CD4-positive, alpha-beta T cell (primary cell): ENCODE measurements at regions not wholly inside any gene's neighbourhood (a gene's known extent, or its start where the extent isn't known, plus 50 kb on each side); places are given as distances from the start of the nearest gene placed in this dataset.

Source experiments
- ATAC-seq: fragments of 200-7000 bp; cut with Tn5 transposase; one replicate; pipeline ENCODE4 v1.10.0; 2022; ENCODE audit warnings: mild to moderate bottlenecking; ENCODE audit not compliant: poor library complexity
- CTCF ChIA-PET: fragments of 350-600 bp; sonication (Branson Sonifier 250); formaldehyde crosslinking; loops from one replicate; lab custom pipeline; 2021; ENCODE audit warnings: antibody characterized with exemption, inconsistent platforms; lab: Charles Lee
- POLR2A ChIA-PET: fragments of 350-600 bp; sonication (Branson Sonifier 250); formaldehyde crosslinking; loops from one replicate; lab custom pipeline; 2021; ENCODE audit warnings: antibody characterized with exemption, inconsistent platforms; lab: Charles Lee
- DNase-seq, 14 experiments: peaks; one replicate each; pipeline ENCODE4 v3.0.0-alpha.2; 2013 to 2020; ENCODE audit warnings: mixed read lengths in 2 of 14
- H3K27ac ChIP-seq, 2 donors: one replicate each; pipeline versions ENCODE4 v1.5.1 to v1.7.0; 2013; ENCODE audit warnings: low read length in 2 of 2, low read depth in 1 of 2, mild to moderate bottlenecking in 1 of 2
- H3K27me3 ChIP-seq, 2 experiments: 1 replicate in 1 of 2; 2 replicates in 1 of 2; pipeline versions ENCODE4 v1.6.1 to v1.7.0; 2013; ENCODE audit warnings: low read length in 2 of 2, control low read depth in 1 of 2, mild to moderate bottlenecking in 1 of 2, moderate library complexity in 1 of 2; ENCODE audit not compliant: insufficient read depth in 2 of 2, control insufficient read depth in 1 of 2
- H3K36me3 ChIP-seq: one replicate; pipeline ENCODE4 v1.6.1; 2013; ENCODE audit warnings: low read length, control low read depth; ENCODE audit not compliant: insufficient read depth
- H3K4me1 ChIP-seq: one replicate; pipeline ENCODE4 v1.6.1; 2013; ENCODE audit warnings: low read length, control low read depth; ENCODE audit not compliant: insufficient read depth
- H3K4me3 ChIP-seq: one replicate; pipeline ENCODE4 v1.5.1; 2013; ENCODE audit warnings: mild to moderate bottlenecking, low read length, moderate library complexity
- H3K9me3 ChIP-seq, 2 experiments: 1 replicate in 1 of 2; 2 replicates in 1 of 2; pipeline versions ENCODE4 v1.6.1 to v1.7.0; 2013; ENCODE audit warnings: low read length in 2 of 2, mild to moderate bottlenecking in 2 of 2, control low read depth in 1 of 2, moderate library complexity in 1 of 2; ENCODE audit not compliant: control insufficient read depth in 1 of 2, insufficient read depth in 1 of 2
- H3K27ac Mint-ChIP-seq: one replicate; pipeline ENCODE4 v1.8.0; 2020; ENCODE audit warnings: mixed read lengths
- H3K27me3 Mint-ChIP-seq: one replicate; pipeline ENCODE4 v1.8.0; 2021; ENCODE audit warnings: mixed read lengths
- H3K36me3 Mint-ChIP-seq: one replicate; pipeline ENCODE4 v1.8.0; 2021; ENCODE audit warnings: low read depth, mixed read lengths
- H3K4me1 Mint-ChIP-seq: one replicate; pipeline ENCODE4 v1.8.0; 2021; ENCODE audit warnings: low read depth, mixed read lengths
- H3K4me3 Mint-ChIP-seq: one replicate; pipeline ENCODE4 v1.8.0; 2020; ENCODE audit warnings: mild to moderate bottlenecking, mixed read lengths
- H3K9me3 Mint-ChIP-seq: one replicate; pipeline ENCODE4 v1.8.0; 2020; ENCODE audit warnings: mixed read lengths
- intact Hi-C, 2 experiments: fragments of 100-400 bp; cut with DNase I in 1 of 2; cut with micrococcal nuclease in 1 of 2; formaldehyde crosslinking; loops; one replicate each; pipeline versions ENCODE4 v1.15.1 to v1.9.0; 2023 to 2025; cut with DNase I, micrococcal nuclease
- TF ChIP-seq, protein P1 (sequence below): fragments of 200-600 bp; IDR thresholded peaks from one replicate; pipeline ENCODE4 v1.8.0; 2022; ENCODE audit warnings: antibody characterized with exemption, mild to moderate bottlenecking

DNA sequence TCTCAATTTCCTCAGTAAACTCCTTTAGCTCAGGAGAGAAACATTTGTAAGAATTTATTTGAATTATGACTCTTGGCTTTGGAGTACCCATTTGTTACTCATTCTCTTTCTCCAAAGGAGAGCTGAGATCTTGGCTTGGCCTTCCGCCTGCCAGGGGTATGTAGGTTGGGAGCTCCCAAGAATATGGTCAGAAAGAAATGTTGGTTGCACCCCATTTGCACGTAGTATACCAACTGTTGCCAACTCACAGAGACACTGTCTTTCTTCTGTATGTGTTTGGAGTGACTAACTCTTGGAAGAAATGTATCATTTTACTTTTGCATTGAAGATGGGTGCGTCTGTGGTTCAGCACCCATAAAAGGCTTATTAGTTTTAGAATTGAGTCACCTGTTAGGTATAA, 708.5 kb upstream of the SORCS1 start:
- Mint-ChIP-seq H3K4me3 (no peak overlapping the region), H3K27me3 (no peaks in the 10 kb centered on the region), H3K27ac (no peak overlapping the region), H3K4me1 (no peaks in the 10 kb centered on the region), H3K36me3 (no peaks in the 10 kb centered on the region), H3K9me3 (peaks cover 2% of the 10 kb centered on the region)
- Histone ChIP-seq H3K4me3 (no peak overlapping the region), H3K27me3 (no peaks in the 10 kb centered on the region), H3K27ac (no peak overlapping the region), H3K9me3 (peaks cover 0 to 15% of the 10 kb centered on the region in 2 experiments), H3K36me3 (no peaks in the 10 kb centered on the region), H3K4me1 (no peaks in the 10 kb centered on the region)
- ChIA-PET POLR2A (no interaction called here), CTCF (no interaction called here)
- ATAC-seq: no peak
- no peak for DNase-seq
- TF ChIP-seq, protein P1, sequence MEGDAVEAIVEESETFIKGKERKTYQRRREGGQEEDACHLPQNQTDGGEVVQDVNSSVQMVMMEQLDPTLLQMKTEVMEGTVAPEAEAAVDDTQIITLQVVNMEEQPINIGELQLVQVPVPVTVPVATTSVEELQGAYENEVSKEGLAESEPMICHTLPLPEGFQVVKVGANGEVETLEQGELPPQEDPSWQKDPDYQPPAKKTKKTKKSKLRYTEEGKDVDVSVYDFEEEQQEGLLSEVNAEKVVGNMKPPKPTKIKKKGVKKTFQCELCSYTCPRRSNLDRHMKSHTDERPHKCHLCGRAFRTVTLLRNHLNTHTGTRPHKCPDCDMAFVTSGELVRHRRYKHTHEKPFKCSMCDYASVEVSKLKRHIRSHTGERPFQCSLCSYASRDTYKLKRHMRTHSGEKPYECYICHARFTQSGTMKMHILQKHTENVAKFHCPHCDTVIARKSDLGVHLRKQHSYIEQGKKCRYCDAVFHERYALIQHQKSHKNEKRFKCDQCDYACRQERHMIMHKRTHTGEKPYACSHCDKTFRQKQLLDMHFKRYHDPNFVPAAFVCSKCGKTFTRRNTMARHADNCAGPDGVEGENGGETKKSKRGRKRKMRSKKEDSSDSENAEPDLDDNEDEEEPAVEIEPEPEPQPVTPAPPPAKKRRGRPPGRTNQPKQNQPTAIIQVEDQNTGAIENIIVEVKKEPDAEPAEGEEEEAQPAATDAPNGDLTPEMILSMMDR: no peak
- intact Hi-C loops: no loop called here

DNA sequence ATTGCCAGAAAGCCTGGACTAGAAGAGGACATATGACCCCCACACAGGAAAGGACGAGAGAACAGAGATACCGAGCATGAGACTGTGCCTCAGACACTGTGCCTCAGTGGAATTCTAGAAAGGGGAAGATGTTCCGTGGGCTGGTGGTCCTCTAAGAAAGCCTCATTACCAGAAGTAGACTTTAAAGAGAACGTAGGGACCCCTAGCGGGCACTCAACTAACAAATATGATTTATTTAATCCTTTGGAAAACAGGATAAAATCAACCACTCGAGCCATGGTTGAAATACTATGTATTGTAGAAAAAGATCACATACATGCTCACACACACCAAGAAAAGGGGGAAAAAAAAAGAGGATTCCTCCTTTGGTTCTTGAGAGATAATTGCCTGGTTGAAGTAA, 701.2 kb upstream of the SORCS1 start:
- Mint-ChIP-seq H3K27ac (no peak overlapping the region), H3K9me3 (peaks cover 3% of the 10 kb centered on the region), H3K36me3 (no peaks in the 10 kb centered on the region), H3K4me1 (no peaks in the 10 kb centered on the region), H3K4me3 (no peak overlapping the region), H3K27me3 (no peaks in the 10 kb centered on the region)
- H3K27ac ChIP-seq: no peak overlapping the region
- H3K9me3 ChIP-seq: peaks cover 0 to under 1% of the 10 kb centered on the region in 2 experiments
- DNase-seq: no peak
- no peaks in the 10 kb centered on the region for H3K36me3 ChIP-seq
- no peaks in the 10 kb centered on the region for H3K27me3 ChIP-seq
- intact Hi-C loops: no loop called here
- ChIA-PET POLR2A (no interaction called here), CTCF (no interaction called here)
- TF ChIP-seq, protein P1: no peak
- H3K4me3 ChIP-seq: no peak overlapping the region
- ATAC-seq: no peak
- H3K4me1 ChIP-seq: no peaks in the 10 kb centered on the region

DNA sequence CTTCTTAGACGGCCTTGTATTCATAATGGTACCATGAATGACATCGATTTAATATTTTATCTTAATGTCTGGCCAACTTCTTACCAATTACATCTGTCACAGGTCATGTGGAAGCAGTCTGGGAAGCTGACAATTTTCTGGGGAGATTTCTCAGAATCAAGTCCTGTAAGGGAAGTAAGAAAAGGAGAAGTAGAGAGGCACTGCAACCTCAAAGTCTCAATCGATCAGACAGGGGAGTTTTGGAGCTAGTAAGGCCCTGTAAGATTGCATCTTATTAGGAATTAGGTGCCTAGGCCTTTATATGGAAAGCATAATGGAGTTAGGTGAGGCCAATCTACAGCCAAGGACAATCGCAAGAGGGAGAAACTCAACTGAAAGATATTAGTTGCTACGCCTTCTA, 694.6 kb upstream of the SORCS1 start:
- POLR2A ChIA-PET: no interaction called here

More for the DNA sequence above, 694.6 kb upstream of the SORCS1 start:
- no peak for DNase-seq
- H3K27me3 ChIP-seq: no peaks in the 10 kb centered on the region
- Mint-ChIP-seq H3K9me3 (peaks cover 14% of the 10 kb centered on the region), H3K36me3 (no peaks in the 10 kb centered on the region), H3K4me3 (no peak overlapping the region), H3K4me1 (no peaks in the 10 kb centered on the region), H3K27me3 (no peaks in the 10 kb centered on the region), H3K27ac (no peak overlapping the region)
- no peak for ATAC-seq
- no peaks in the 10 kb centered on the region for H3K36me3 ChIP-seq
- no peaks in the 10 kb centered on the region for H3K4me1 ChIP-seq
- intact Hi-C loops: no loop called here
- no peak overlapping the region for H3K4me3 ChIP-seq
- CTCF ChIA-PET: no interaction called here
- H3K9me3 ChIP-seq: peaks cover 0 to 5% of the 10 kb centered on the region in 2 experiments
- no peak overlapping the region for H3K27ac ChIP-seq
- TF ChIP-seq, protein P1: no peak
